Neuronal stem cell (in vitro differentiated cells): ENCODE measurements at regions not wholly inside any gene's neighbourhood (a gene's known extent, or its start where the extent isn't known, plus 50 kb on each side); places are given as distances from the start of the nearest gene placed in this dataset.
"Not testable (repeated sequence)": the region's sequence is repeated elsewhere in the genome, so short reads cannot be mapped to it uniquely, and the experiment has no call there.

Source experiments
- DNase-seq: peaks from one replicate; pipeline ENCODE4 v3.0.0-alpha.2; 2013; ENCODE audit warnings: low spot score
- H2AFZ ChIP-seq: one replicate; pipeline ENCODE4 v1.6.1; 2013; ENCODE audit warnings: mild to moderate bottlenecking, low read length, inconsistent platforms
- H2AK5ac ChIP-seq: 2 replicates; pipeline ENCODE4 v1.6.1; 2013; ENCODE audit warnings: low read depth, mild to moderate bottlenecking, inconsistent platforms, low read length, moderate library complexity, mixed read lengths
- H2BK120ac ChIP-seq: 2 replicates; pipeline ENCODE4 v1.6.1; 2013; ENCODE audit warnings: low read depth, mild to moderate bottlenecking, inconsistent platforms, low read length, moderate library complexity, mixed read lengths
- H2BK12ac ChIP-seq: one replicate; pipeline ENCODE4 v1.6.1; 2013; ENCODE audit warnings: low read length, inconsistent platforms
- H2BK15ac ChIP-seq: 2 replicates; pipeline ENCODE4 v1.6.1; 2013; ENCODE audit warnings: mild to moderate bottlenecking, low read length, inconsistent platforms, mixed read lengths
- H2BK5ac ChIP-seq: one replicate; pipeline ENCODE4 v1.6.1; 2013; ENCODE audit warnings: inconsistent platforms, mild to moderate bottlenecking, low read length, moderate library complexity
- H3K14ac ChIP-seq: one replicate; pipeline ENCODE4 v1.6.1; 2013; ENCODE audit warnings: low read length, inconsistent platforms
- H3K18ac ChIP-seq: 2 replicates; pipeline ENCODE4 v1.6.1; 2013; ENCODE audit warnings: low read length, inconsistent platforms
- H3K23ac ChIP-seq: 2 replicates; pipeline ENCODE4 v1.6.1; 2013; ENCODE audit warnings: low read depth, mild to moderate bottlenecking, mixed read lengths, low read length, inconsistent platforms; ENCODE audit not compliant: poor library complexity
- H3K27ac ChIP-seq: replicated peaks from 3 replicates; pipeline ENCODE4 v1.5.1; 2013; ENCODE audit warnings: low read length, inconsistent platforms
- H3K27me3 ChIP-seq, 3 experiments: 2 replicates each; pipeline ENCODE4 v1.6.1; 2013; ENCODE audit warnings: low read length in 3 of 3, mild to moderate bottlenecking in 2 of 3, inconsistent platforms in 1 of 3, low read depth in 1 of 3, mixed read lengths in 1 of 3, moderate library complexity in 1 of 3; ENCODE audit not compliant: control insufficient read depth in 3 of 3, insufficient read depth in 3 of 3
- H3K36me3 ChIP-seq, 2 donors: replicated peaks in 1 of 2; 2 replicates each; pipeline ENCODE4 v1.6.1; 2013; ENCODE audit warnings: low read length in 2 of 2; ENCODE audit not compliant: control insufficient read depth in 2 of 2, insufficient read depth in 2 of 2
- H3K4ac ChIP-seq: 2 replicates; pipeline ENCODE4 v1.6.1; 2013; ENCODE audit warnings: inconsistent platforms, mild to moderate bottlenecking, low read length, moderate library complexity
- H3K4me1 ChIP-seq, 2 donors: 1 replicate in 1 of 2; 2 replicates in 1 of 2; pipeline ENCODE4 v1.6.1; 2013; ENCODE audit warnings: low read length in 2 of 2, low read depth in 1 of 2; ENCODE audit not compliant: control insufficient read depth in 2 of 2, insufficient read depth in 1 of 2
- H3K4me2 ChIP-seq: one replicate; pipeline ENCODE4 v1.6.1; 2013; ENCODE audit warnings: mild to moderate bottlenecking, low read length, inconsistent platforms; ENCODE audit not compliant: insufficient read depth, poor library complexity, severe bottlenecking
- H3K4me3 ChIP-seq, 2 donors: 2 replicates each; pipeline ENCODE4 v1.5.1; 2013; ENCODE audit warnings: low read length in 2 of 2, mild to moderate bottlenecking in 2 of 2, inconsistent platforms in 1 of 2, moderate library complexity in 1 of 2
- H3K79me1 ChIP-seq: one replicate; pipeline ENCODE4 v1.6.1; 2013; ENCODE audit warnings: low read depth, mild to moderate bottlenecking, inconsistent platforms, low read length, moderate library complexity
- H3K9ac ChIP-seq: one replicate; pipeline ENCODE4 v1.6.1; 2013; ENCODE audit warnings: mild to moderate bottlenecking, low read depth, low read length, inconsistent platforms; ENCODE audit not compliant: poor library complexity
- H3K9me3 ChIP-seq, 2 donors: replicated peaks in 1 of 2; 2 replicates each; pipeline versions ENCODE3 to v1.6.1; 2013; ENCODE audit warnings: low read length in 2 of 2, mild to moderate bottlenecking in 2 of 2, inconsistent platforms in 1 of 2, low read depth in 1 of 2, mixed read lengths in 1 of 2, moderate library complexity in 1 of 2; ENCODE audit not compliant: control insufficient read depth in 2 of 2, insufficient read depth in 1 of 2
- H4K8ac ChIP-seq: one replicate; pipeline ENCODE4 v1.6.1; 2013; ENCODE audit warnings: low read depth, mild to moderate bottlenecking, inconsistent platforms, low read length, moderate library complexity
- H4K91ac ChIP-seq: one replicate; pipeline ENCODE4 v1.6.1; 2013; ENCODE audit warnings: low read length, low read depth, mild to moderate bottlenecking, inconsistent platforms; ENCODE audit not compliant: poor library complexity
- WGBS, 2 donors: extraction: QIAGEN DNeasy Blood & Tissue Kit; methylation state at CpG; one replicate each; pipeline ENCODE4 v1.1.7; 2013; ENCODE audit warnings: missing lambda C conversion rate in 2 of 2, mixed read lengths in 1 of 2; ENCODE audit not compliant: insufficient read length in 2 of 2, insufficient replicate concordance in 1 of 2; ENCODE audit errors: extremely low coverage in 2 of 2; 5-methylcytosine and 5-hydroxymethylcytosine counted together

DNA sequence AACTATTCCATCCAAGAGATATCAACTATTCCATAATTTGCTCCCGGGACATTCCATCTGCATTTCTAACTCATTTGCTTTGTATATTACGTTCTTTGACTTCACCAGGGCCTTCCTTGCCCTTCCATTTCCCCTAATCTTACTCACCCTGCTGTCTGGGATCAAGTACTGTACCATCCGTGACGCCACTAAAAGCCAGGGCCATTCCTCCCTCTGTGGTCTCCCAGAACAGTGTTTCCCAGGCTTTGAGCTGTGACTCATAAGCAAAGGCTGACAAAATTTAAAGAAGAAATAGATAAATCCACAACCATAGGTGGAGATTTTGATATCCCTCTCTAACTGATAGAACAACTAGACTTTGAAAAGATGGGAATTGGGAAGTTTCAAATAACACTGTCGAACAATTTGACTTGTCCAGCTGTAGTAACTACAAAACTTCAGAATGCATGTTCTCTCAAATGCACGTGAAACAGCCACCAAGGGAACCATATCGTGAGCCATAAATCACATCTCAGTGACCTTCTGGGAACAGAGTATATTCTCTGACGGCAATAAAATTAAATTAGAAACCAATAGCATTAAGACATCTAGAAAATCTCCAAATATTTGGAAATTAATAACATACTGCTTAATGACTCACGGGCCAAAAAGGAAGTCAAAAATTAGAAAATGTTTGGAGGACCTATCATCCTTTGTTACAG lies 501.0 kb downstream of the SETD4 start:
- no CpG with 5 or more reads among the region's 9 CpGs for WGBS, 2 donors
- Histone ChIP-seq H3K23ac (no peak overlapping the region), H3K18ac (no peak overlapping the region), H3K4ac (no peak overlapping the region), H3K4me2 (no peak overlapping the region), H4K8ac (no peak overlapping the region), H3K9me3 (no peaks in the 10 kb centered on the region), H3K79me1 (no peaks in the 10 kb centered on the region), H3K9ac (no peak overlapping the region), H2BK15ac (no peak overlapping the region), H2BK12ac (no peak overlapping the region), H3K36me3 (no peaks in the 10 kb centered on the region), H4K91ac (no peak overlapping the region), H3K4me1 (no peaks in the 10 kb centered on the region), H3K14ac (no peak overlapping the region), H2AFZ (no peak overlapping the region), H2AK5ac (no peak overlapping the region), H3K4me3 (no peak overlapping the region), H2BK120ac (no peak overlapping the region), H3K27me3 (no peaks in the 10 kb centered on the region), H3K27ac (no peak overlapping the region), H2BK5ac (no peak overlapping the region)
- DNase-seq, result no peak

GRCh38 chr21:35556536-35556935 lies 503.8 kb downstream of the SETD4 start:
- no CpG with 5 or more reads among the region's 2 CpGs for WGBS, 2 donors

DNA sequence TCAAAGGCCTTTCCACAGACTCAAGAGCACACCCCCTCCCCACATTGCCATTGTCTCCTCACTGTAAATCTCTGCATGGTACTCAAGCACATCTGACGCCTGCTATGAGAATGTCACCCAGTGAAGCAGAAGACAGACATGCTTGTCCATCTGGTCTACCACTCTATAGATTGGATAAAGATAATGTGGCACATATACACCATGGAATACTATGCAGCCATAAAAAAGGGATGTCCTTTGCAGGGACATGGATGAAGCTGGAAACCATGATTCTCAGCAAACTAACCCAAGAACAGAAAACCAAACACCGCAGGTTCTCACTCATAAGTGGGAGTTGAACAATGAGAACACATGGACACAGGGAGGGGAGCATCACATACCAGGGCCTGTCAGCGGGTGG lies 503.4 kb upstream of the RUNX1 start:
- not testable (repeated sequence) for H2AK5ac ChIP-seq, H3K4me1 ChIP-seq, H3K9me3 ChIP-seq, H3K79me1 ChIP-seq, H2BK15ac ChIP-seq, H4K91ac ChIP-seq, H2BK120ac ChIP-seq, H2BK12ac ChIP-seq, H3K18ac ChIP-seq, H3K27ac ChIP-seq, H3K4ac ChIP-seq, H3K4me2 ChIP-seq, H3K36me3 ChIP-seq, H2AFZ ChIP-seq, DNase-seq, H4K8ac ChIP-seq, H3K4me3 ChIP-seq, H2BK5ac ChIP-seq, H3K9ac ChIP-seq, H3K23ac ChIP-seq, H3K14ac ChIP-seq, H3K27me3 ChIP-seq
- no CpG with 5 or more reads among the region's 3 CpGs for WGBS, 2 donors

More at GRCh38 chr21:35556536-35556935, 503.8 kb downstream of the SETD4 start:
- Histone ChIP-seq H4K91ac (no peak overlapping the region), H3K18ac (no peak overlapping the region), H3K79me1 (no peaks in the 10 kb centered on the region), H3K9me3 (no peaks in the 10 kb centered on the region), H3K14ac (no peak overlapping the region), H3K27me3 (no peaks in the 10 kb centered on the region), H2BK15ac (no peak overlapping the region), H3K4me1 (no peaks in the 10 kb centered on the region), H3K36me3 (no peaks in the 10 kb centered on the region), H4K8ac (no peak overlapping the region), H2AFZ (no peak overlapping the region), H2AK5ac (no peak overlapping the region), H3K4ac (no peak overlapping the region), H3K9ac (no peak overlapping the region), H2BK5ac (no peak overlapping the region), H3K27ac (no peak overlapping the region), H3K4me2 (no peak overlapping the region), H3K23ac (no peak overlapping the region), H3K4me3 (no peak overlapping the region), H2BK12ac (no peak overlapping the region), H2BK120ac (no peak overlapping the region)
- no peak for DNase-seq

GRCh38 chr21:35548904-35549615 lies 500.0 kb upstream of the RUNX1 start:
- Histone ChIP-seq H3K27me3 (no peaks in the 10 kb centered on the region), H4K91ac (no peak overlapping the region), H2AFZ (no peak overlapping the region), H3K18ac (no peak overlapping the region), H3K79me1 (no peaks in the 10 kb centered on the region), H3K4me3 (no peak overlapping the region), H2AK5ac (no peak overlapping the region), H2BK12ac (no peak overlapping the region), H3K4ac (no peak overlapping the region), H4K8ac (no peak overlapping the region), H3K4me1 (no peaks in the 10 kb centered on the region), H3K36me3 (no peaks in the 10 kb centered on the region), H3K9me3 (no peaks in the 10 kb centered on the region), H3K23ac (no peak overlapping the region), H2BK120ac (no peak overlapping the region), H3K27ac (no peak overlapping the region), H2BK15ac (no peak overlapping the region), H3K4me2 (no peak overlapping the region), H2BK5ac (no peak overlapping the region), H3K9ac (no peak overlapping the region), H3K14ac (no peak overlapping the region)
- no peak for DNase-seq
- no CpG with 5 or more reads among the region's 5 CpGs for WGBS, 2 donors
